ENCODE measurements at regions not wholly inside any gene's neighbourhood (a gene's known extent, or its start where the extent isn't known, plus 50 kb on each side); places are given as distances from the start of the nearest gene placed in this dataset.

DNA sequence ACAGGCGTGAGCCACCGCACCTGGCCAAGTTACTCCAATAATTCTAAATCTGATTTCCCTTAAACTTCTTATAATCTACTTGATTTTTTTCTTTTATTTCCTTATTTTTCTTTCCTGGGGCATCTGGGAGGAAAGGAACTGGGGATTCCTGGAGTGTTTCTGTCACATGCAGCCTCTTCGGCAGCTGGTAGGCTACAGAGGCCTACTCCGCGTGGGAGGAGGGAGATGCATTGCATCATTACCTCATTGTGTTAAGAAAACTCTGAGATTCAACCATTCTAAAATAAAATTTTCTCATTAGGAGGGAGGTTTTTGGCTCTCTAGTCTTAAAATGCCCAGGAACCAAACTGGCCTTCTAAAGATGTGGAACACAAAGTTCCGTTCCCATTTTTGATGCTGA lies 64.0 kb downstream of the SOX9 start:
- 92% methylated on average over 3 of the region's 6 CpGs for WGBS (ENCODE audit: insufficient coverage)
- H3K4me1 Mint-ChIP-seq, result no peaks in the 10 kb centered on the region
- H3K9me3 Mint-ChIP-seq, result peaks cover 0 to 7% (median 4%) of the 10 kb centered on the region in 3 donors
- H3K36me3 ChIP-seq (ENCODE audit: control insufficient read depth in 2 of 2, extremely low read depth in 1 of 2, insufficient read depth in 1 of 2, low read length in 1 of 2), result no peaks in the 10 kb centered on the region
- no peaks in the 10 kb centered on the region for H3K9me3 ChIP-seq
- POLR2A ChIA-PET, result no interaction called here
- H3K4me3 ChIP-seq (ENCODE audit: control insufficient read depth in 1 of 2, extremely low read depth in 1 of 2, low read length in 1 of 2), result no peak overlapping the region
- no peaks in the 10 kb centered on the region for H3K27me3 ChIP-seq (replicated peaks in 1 of 2; ENCODE audit: control insufficient read depth in 2 of 2, extremely low read depth in 1 of 2, insufficient read depth in 2 of 2, low read length in 1 of 2)
- no peak overlapping the region for H3K4me3 Mint-ChIP-seq
- H3K27ac ChIP-seq (ENCODE audit: low read length), result no peak overlapping the region
- no peaks in the 10 kb centered on the region for H3K4me1 ChIP-seq (ENCODE audit: control insufficient read depth in 1 of 2, extremely low read depth in 1 of 2, insufficient read depth in 2 of 2, low read length in 2 of 2)
- CTCF ChIA-PET, result no interaction called here
- H3K27ac Mint-ChIP-seq, result no peak overlapping the region
- no peaks in the 10 kb centered on the region for H3K36me3 Mint-ChIP-seq
- no peak for ATAC-seq (replicated peaks in 1 of 4)
- H3K27me3 Mint-ChIP-seq, result no peaks in the 10 kb centered on the region
- no peak for DNase-seq

DNA sequence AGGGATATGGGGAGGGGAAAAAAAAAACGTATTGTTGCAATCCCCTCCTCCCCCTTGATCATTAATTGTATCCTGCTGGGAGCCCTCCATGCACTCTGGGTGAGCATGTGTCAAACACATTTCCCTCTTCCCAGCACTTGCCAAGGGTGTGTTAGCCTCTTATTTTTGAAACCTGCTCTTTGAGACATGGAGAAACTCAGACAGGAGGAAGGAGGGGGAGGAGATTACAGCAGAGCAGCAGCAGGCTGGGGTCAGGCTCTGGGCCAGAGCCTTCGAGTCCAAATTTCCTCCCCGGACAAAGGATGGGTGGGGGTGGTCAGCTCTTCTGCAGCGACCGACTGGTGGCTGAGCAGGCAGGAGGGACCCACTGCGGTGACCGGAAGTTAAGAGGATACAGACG lies 64.7 kb downstream of the SOX9 start:
- H3K27me3 ChIP-seq (replicated peaks in 1 of 2; ENCODE audit: control insufficient read depth in 2 of 2, extremely low read depth in 1 of 2, insufficient read depth in 2 of 2, low read length in 1 of 2), result no peaks in the 10 kb centered on the region
- H3K9me3 Mint-ChIP-seq, result peaks cover 0 to 7% (median 4%) of the 10 kb centered on the region in 3 donors
- H3K4me1 Mint-ChIP-seq, result no peaks in the 10 kb centered on the region
- no peaks in the 10 kb centered on the region for H3K27me3 Mint-ChIP-seq
- H3K9me3 ChIP-seq, result no peaks in the 10 kb centered on the region
- 40% methylated on average over 2 of the region's 8 CpGs for WGBS (ENCODE audit: insufficient coverage)
- H3K4me3 Mint-ChIP-seq, result no peak overlapping the region
- ChIA-PET POLR2A (no interaction called here), CTCF (no interaction called here)
- no peak overlapping the region for H3K4me3 ChIP-seq (ENCODE audit: control insufficient read depth in 1 of 2, extremely low read depth in 1 of 2, low read length in 1 of 2)
- H3K36me3 Mint-ChIP-seq, result no peaks in the 10 kb centered on the region
- H3K27ac Mint-ChIP-seq, result no peak overlapping the region
- no peaks in the 10 kb centered on the region for H3K36me3 ChIP-seq (ENCODE audit: control insufficient read depth in 2 of 2, extremely low read depth in 1 of 2, insufficient read depth in 1 of 2, low read length in 1 of 2)
- ATAC-seq (replicated peaks in 1 of 4) (no peak), DNase-seq (no peak)
- no peak overlapping the region for H3K27ac ChIP-seq (ENCODE audit: low read length)
- no peaks in the 10 kb centered on the region for H3K4me1 ChIP-seq (ENCODE audit: control insufficient read depth in 1 of 2, extremely low read depth in 1 of 2, insufficient read depth in 2 of 2, low read length in 2 of 2)

DNA sequence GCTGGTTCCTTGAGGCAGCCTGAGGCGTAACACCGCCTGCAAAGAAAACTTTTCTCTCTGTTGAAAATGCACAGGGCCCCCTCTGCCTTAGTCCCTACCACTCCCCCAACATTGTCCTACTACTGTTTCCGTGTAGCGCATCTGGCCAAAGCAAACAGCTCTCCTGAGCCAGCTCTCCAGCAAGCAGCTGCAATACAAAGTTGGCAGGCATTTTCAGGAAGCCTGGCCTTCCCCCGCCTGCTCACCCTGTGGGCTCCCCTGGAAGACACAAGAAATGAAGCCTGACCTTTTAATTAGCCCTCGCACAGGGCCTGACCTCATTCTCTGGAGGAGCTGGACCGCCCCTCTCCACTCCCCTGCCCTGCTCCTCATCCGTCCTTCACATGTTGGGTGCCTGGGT lies 66.7 kb downstream of the SOX9 start:
- DNase-seq (no peak), ATAC-seq (replicated peaks in 1 of 4) (no peak)
- no peak overlapping the region for H3K27ac ChIP-seq (ENCODE audit: low read length)
- H3K27me3 ChIP-seq (replicated peaks in 1 of 2; ENCODE audit: control insufficient read depth in 2 of 2, extremely low read depth in 1 of 2, insufficient read depth in 2 of 2, low read length in 1 of 2), result peaks cover 0 to 2% of the 10 kb centered on the region in 2 experiments
- CTCF ChIA-PET, result no interaction called here
- no peak overlapping the region for H3K4me3 Mint-ChIP-seq
- H3K27me3 Mint-ChIP-seq, result no peaks in the 10 kb centered on the region
- no peaks in the 10 kb centered on the region for H3K36me3 Mint-ChIP-seq
- no peaks in the 10 kb centered on the region for H3K36me3 ChIP-seq (ENCODE audit: control insufficient read depth in 2 of 2, extremely low read depth in 1 of 2, insufficient read depth in 1 of 2, low read length in 1 of 2)
- H3K4me1 ChIP-seq (ENCODE audit: control insufficient read depth in 1 of 2, extremely low read depth in 1 of 2, insufficient read depth in 2 of 2, low read length in 2 of 2), result no peaks in the 10 kb centered on the region
- no peaks in the 10 kb centered on the region for H3K9me3 Mint-ChIP-seq
- H3K4me1 Mint-ChIP-seq, result no peaks in the 10 kb centered on the region
- no peak overlapping the region for H3K27ac Mint-ChIP-seq
- 93% methylated on average over 5 of the region's 8 CpGs for WGBS (ENCODE audit: insufficient coverage)
- no peaks in the 10 kb centered on the region for H3K9me3 ChIP-seq
- POLR2A ChIA-PET, result no interaction called here
- no peak overlapping the region for H3K4me3 ChIP-seq (ENCODE audit: control insufficient read depth in 1 of 2, extremely low read depth in 1 of 2, low read length in 1 of 2)

DNA sequence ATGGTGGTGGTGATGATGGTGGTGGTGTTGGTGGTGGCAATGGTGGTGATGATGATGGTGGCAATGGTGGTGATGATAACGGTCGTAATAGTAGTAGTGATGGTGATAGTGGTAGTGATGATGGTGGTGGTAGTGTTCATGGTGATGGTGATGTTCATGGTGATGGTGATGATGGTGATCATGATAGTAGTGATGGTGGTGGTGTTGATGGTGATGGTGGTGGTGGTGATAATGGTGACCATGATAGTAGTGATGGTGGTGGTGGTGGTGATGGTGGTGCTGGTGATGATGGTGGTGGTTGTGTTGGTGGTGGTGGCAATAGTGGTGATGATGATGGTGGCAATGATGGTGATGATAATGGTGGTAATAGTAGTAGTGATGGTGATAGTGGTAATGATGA lies 68.0 kb downstream of the SOX9 start:
- Histone ChIP-seq H3K4me1 (ENCODE audit: control insufficient read depth in 1 of 2, extremely low read depth in 1 of 2, insufficient read depth in 2 of 2, low read length in 2 of 2) (no peaks in the 10 kb centered on the region), H3K9me3 (no peaks in the 10 kb centered on the region), H3K36me3 (ENCODE audit: control insufficient read depth in 2 of 2, extremely low read depth in 1 of 2, insufficient read depth in 1 of 2, low read length in 1 of 2) (no peaks in the 10 kb centered on the region), H3K4me3 (ENCODE audit: control insufficient read depth in 1 of 2, extremely low read depth in 1 of 2, low read length in 1 of 2) (no peak overlapping the region), H3K27me3 (replicated peaks in 1 of 2; ENCODE audit: control insufficient read depth in 2 of 2, extremely low read depth in 1 of 2, insufficient read depth in 2 of 2, low read length in 1 of 2) (peaks cover 0 to 2% of the 10 kb centered on the region in 2 experiments), H3K27ac (ENCODE audit: low read length) (no peak overlapping the region)
- no peak for ATAC-seq (replicated peaks in 1 of 4)
- WGBS (ENCODE audit: insufficient coverage), result 89% methylated on average over 2 of the region's 2 CpGs
- Mint-ChIP-seq H3K27ac (no peak overlapping the region), H3K4me3 (no peak overlapping the region), H3K36me3 (no peaks in the 10 kb centered on the region), H3K4me1 (no peaks in the 10 kb centered on the region), H3K27me3 (no peaks in the 10 kb centered on the region), H3K9me3 (peaks cover 0 to 6% (median 0%) of the 10 kb centered on the region in 3 donors)
- no peak for DNase-seq
- ChIA-PET POLR2A (no interaction called here), CTCF (no interaction called here)

DNA sequence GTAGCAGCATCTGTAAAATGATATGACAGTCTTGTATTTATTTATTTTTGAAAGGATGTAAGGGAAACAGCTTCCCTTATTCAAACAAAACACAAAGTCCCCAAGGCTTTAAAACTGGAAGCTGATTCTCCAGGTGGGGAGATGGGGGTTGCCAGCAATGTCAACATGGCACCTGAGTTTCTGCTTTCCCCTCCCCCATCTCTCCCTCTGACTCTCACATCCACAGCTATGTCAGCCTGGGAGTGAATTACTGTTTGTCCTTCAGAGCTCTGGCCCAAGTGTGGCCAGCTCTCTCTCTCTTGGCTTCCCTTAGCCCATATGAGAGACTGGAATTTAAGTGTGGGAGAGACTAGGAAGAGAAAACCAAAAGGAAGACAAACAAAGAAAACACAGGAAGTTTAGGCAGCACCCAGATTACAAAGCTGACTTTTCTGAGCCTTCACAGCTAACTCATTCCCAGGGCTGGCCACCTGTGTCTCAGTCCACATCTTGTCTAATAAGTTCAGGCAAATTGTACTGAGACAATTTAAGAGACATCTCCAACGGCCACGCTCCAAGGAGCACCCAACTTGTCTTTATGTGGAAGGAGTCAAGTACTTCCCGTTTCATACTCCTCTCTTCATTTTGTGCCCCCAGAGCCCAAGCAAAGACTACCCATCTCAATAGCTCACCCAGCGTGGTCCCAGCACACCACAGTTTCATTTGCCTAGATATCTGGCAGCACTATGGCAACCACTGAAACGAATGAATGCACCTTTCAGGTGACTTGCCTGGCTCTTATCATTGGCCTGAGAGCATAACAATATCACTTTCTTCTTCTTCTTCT lies 69.2 kb downstream of the SOX9 start:
- H3K9me3 ChIP-seq, result no peaks in the 10 kb centered on the region
- no peak overlapping the region for H3K27ac ChIP-seq (ENCODE audit: low read length)
- Mint-ChIP-seq H3K36me3 (no peaks in the 10 kb centered on the region), H3K27me3 (no peaks in the 10 kb centered on the region), H3K4me1 (no peaks in the 10 kb centered on the region), H3K9me3 (peaks cover 0 to 6% (median 0%) of the 10 kb centered on the region in 3 donors), H3K4me3 (no peak overlapping the region), H3K27ac (no peak overlapping the region)
- ATAC-seq (replicated peaks in 1 of 4) (no peak), DNase-seq (no peak)
- H3K36me3 ChIP-seq (ENCODE audit: control insufficient read depth in 2 of 2, extremely low read depth in 1 of 2, insufficient read depth in 1 of 2, low read length in 1 of 2), result no peaks in the 10 kb centered on the region
- peaks cover 0 to 2% of the 10 kb centered on the region in 2 experiments for H3K27me3 ChIP-seq (replicated peaks in 1 of 2; ENCODE audit: control insufficient read depth in 2 of 2, extremely low read depth in 1 of 2, insufficient read depth in 2 of 2, low read length in 1 of 2)
- WGBS (ENCODE audit: insufficient coverage), result 67% methylated on average over 3 of the region's 5 CpGs
- CTCF ChIA-PET, result no interaction called here
- H3K4me1 ChIP-seq (ENCODE audit: control insufficient read depth in 1 of 2, extremely low read depth in 1 of 2, insufficient read depth in 2 of 2, low read length in 2 of 2), result no peaks in the 10 kb centered on the region
- POLR2A ChIA-PET, result no interaction called here
- no peak overlapping the region for H3K4me3 ChIP-seq (ENCODE audit: control insufficient read depth in 1 of 2, extremely low read depth in 1 of 2, low read length in 1 of 2)

DNA sequence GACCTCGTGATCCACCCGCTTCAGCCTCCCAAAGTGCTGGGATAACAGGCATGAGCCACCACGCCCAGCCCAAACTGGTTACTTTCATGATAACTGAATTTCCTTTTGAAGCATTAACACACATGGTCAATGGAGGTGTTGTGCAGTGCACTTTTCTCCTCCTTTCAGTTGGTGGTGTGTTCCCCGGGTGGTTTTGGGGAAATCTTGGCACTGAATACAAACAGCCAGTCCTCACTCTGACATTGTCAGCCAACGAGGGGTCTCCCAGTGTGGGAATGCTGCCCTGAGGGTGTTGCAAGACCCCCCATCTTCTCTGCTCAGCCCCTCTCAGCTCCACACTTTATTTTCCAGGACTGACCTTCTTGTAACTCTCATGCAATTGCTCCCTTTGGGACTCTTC lies 70.5 kb downstream of the SOX9 start:
- CTCF ChIA-PET, result no interaction called here
- no peaks in the 10 kb centered on the region for H3K9me3 ChIP-seq

More for the DNA sequence above, 70.5 kb downstream of the SOX9 start:
- Mint-ChIP-seq H3K4me3 (no peak overlapping the region), H3K27me3 (no peaks in the 10 kb centered on the region), H3K4me1 (no peaks in the 10 kb centered on the region), H3K9me3 (peaks cover 0 to 6% (median 4%) of the 10 kb centered on the region in 3 donors), H3K27ac (no peak overlapping the region), H3K36me3 (no peaks in the 10 kb centered on the region)
- DNase-seq (no peak), ATAC-seq (replicated peaks in 1 of 4) (no peak)
- POLR2A ChIA-PET, result no interaction called here
- Histone ChIP-seq H3K36me3 (ENCODE audit: control insufficient read depth in 2 of 2, extremely low read depth in 1 of 2, insufficient read depth in 1 of 2, low read length in 1 of 2) (no peaks in the 10 kb centered on the region), H3K27ac (ENCODE audit: low read length) (no peak overlapping the region), H3K4me3 (ENCODE audit: control insufficient read depth in 1 of 2, extremely low read depth in 1 of 2, low read length in 1 of 2) (no peak overlapping the region), H3K27me3 (replicated peaks in 1 of 2; ENCODE audit: control insufficient read depth in 2 of 2, extremely low read depth in 1 of 2, insufficient read depth in 2 of 2, low read length in 1 of 2) (peaks cover 0 to 2% of the 10 kb centered on the region in 2 experiments), H3K4me1 (ENCODE audit: control insufficient read depth in 1 of 2, extremely low read depth in 1 of 2, insufficient read depth in 2 of 2, low read length in 2 of 2) (no peaks in the 10 kb centered on the region)
- no CpG with 5 or more reads among the region's 5 CpGs for WGBS (ENCODE audit: insufficient coverage)
